Activated naive CD8-positive, alpha-beta T cell (primary cell): ENCODE measurements at regions not wholly inside any gene's neighbourhood (a gene's known extent, or its start where the extent isn't known, plus 50 kb on each side); places are given as distances from the start of the nearest gene placed in this dataset.
"Not testable (repeated sequence)": the region's sequence is repeated elsewhere in the genome, so short reads cannot be mapped to it uniquely, and the experiment has no call there.

Experiments used
- H3K27ac Mint-ChIP-seq: one replicate; pipeline ENCODE4 v1.8.0; 2021; ENCODE audit warnings: mixed read lengths
- H3K27me3 Mint-ChIP-seq: one replicate; pipeline ENCODE4 v1.8.0; 2021; ENCODE audit warnings: mixed read lengths
- H3K36me3 Mint-ChIP-seq: one replicate; pipeline ENCODE4 v1.8.0; 2021; ENCODE audit warnings: mixed read lengths
- H3K4me1 Mint-ChIP-seq: one replicate; pipeline ENCODE4 v1.8.0; 2021; ENCODE audit warnings: low read depth, mixed read lengths
- H3K4me3 Mint-ChIP-seq: one replicate; pipeline ENCODE4 v1.8.0; 2021; ENCODE audit warnings: mild to moderate bottlenecking, mixed read lengths
- H3K9me3 Mint-ChIP-seq: one replicate; pipeline ENCODE4 v1.8.0; 2021; ENCODE audit warnings: low read depth, mixed read lengths

DNA sequence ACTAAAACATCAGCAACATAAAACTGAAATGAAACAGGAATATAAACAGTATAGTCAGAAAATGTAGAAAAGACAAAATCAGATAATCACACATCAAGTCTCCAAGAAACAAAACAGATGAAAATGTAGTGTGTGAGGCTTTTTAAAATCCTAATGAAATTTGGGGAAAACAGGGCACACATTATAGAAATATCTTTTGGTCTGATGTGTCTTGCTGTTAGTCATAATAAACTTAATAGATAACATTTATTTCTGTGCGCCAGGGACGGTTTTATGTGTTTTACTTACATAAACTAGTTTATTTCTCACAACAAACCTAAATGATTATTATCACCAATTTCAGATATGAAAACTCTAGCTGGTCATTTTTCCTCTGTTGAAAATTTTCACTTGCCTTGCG is 293.9 kb upstream of the GATB start:
- H3K9me3 Mint-ChIP-seq = peaks cover 18% of the 10 kb centered on the region
- H3K27ac Mint-ChIP-seq = no peak overlapping the region
- H3K27me3 Mint-ChIP-seq = no peaks in the 10 kb centered on the region
- H3K36me3 Mint-ChIP-seq = peaks cover 17% of the 10 kb centered on the region
- H3K4me1 Mint-ChIP-seq = peaks cover 18% of the 10 kb centered on the region
- no peak overlapping the region for H3K4me3 Mint-ChIP-seq

DNA sequence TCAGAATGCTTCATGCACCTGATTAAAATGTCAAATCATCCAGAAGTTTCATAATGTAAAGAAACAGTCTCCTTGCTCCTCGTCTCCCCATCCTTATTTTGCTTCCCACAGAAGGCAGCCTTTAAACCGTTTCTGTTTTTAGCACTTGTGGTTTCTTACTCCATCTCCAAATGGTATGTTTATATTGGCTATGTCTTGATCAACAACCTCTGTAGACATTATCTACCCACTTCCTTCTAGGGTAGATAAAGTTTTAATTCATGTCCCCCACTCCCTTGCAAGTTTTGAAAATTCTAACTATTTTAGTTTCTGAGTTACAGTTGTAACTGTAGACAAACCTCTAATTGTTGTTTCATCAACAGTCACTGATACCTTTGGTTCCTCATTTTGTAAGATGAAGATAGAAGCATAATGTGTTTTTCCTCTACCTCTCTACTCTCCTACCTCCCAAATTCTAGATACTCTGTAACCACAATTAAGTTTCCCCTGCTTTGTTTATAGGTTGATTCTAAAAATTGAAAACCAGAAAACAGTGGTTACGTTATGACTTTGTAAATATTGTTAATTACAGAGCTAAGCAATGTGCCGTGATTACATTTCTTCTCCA is 291.7 kb upstream of the GATB start:
- Mint-ChIP-seq H3K4me3 (no peak overlapping the region), H3K27ac (no peak overlapping the region)

DNA sequence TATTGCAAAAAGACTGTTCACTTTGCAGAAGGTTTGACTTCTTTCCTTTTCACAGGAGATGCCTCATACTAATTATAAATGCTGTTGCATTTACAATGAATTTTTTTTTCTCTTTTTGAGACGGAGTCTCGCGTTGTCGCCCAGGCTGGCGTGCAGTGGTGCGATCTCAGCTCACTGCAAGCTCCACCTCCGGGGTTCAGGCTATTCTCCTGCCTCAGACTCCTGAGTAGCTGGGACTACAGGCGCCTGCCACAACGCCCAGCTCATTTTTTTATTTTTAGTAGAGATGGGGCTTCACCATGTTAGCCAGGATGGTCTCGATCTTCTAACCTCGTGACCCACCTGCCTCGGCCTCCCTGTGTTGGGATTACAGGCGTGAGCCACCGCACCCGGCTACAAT is 290.5 kb upstream of the GATB start:
- H3K27ac Mint-ChIP-seq, H3K9me3 Mint-ChIP-seq, H3K36me3 Mint-ChIP-seq, H3K4me3 Mint-ChIP-seq, H3K27me3 Mint-ChIP-seq: not testable (repeated sequence)
- H3K4me1 Mint-ChIP-seq = peaks cover 18% of the 10 kb centered on the region

More for the DNA sequence above, 291.7 kb upstream of the GATB start:
- peaks cover 12% of the 10 kb centered on the region for H3K36me3 Mint-ChIP-seq
- H3K27me3 Mint-ChIP-seq = no peaks in the 10 kb centered on the region
- peaks cover 9% of the 10 kb centered on the region for H3K9me3 Mint-ChIP-seq
- peaks cover 18% of the 10 kb centered on the region for H3K4me1 Mint-ChIP-seq

GRCh38 chr4:152050106-152050505 is 289.3 kb upstream of the GATB start:
- peaks cover 20% of the 10 kb centered on the region for H3K4me1 Mint-ChIP-seq
- H3K4me3 Mint-ChIP-seq = no peak overlapping the region
- no peaks in the 10 kb centered on the region for H3K9me3 Mint-ChIP-seq
- peaks cover 2% of the 10 kb centered on the region for H3K36me3 Mint-ChIP-seq
- H3K27me3 Mint-ChIP-seq = no peaks in the 10 kb centered on the region
- no peak overlapping the region for H3K27ac Mint-ChIP-seq

DNA sequence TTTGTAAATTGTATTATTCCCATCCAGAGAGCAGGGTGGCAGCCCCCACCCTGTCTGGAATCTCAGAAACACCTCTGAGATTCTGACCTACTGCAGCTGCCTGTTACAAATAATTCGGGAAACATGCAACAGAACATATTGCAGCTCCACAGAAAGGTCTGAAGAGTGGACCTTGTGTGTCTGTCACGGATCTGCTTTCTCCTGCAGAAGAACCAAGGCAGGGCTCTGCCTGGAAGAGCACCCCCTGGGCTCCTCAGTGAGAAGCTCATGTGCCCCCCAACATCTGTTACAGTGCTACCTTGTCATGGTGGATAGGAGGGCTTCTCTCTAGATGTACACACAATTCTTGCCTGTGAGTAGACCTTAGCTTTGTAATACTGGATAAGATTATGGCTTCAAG is 286.6 kb upstream of the GATB start:
- Mint-ChIP-seq H3K4me3 (no peak overlapping the region), H3K27ac (no peak overlapping the region), H3K27me3 (no peaks in the 10 kb centered on the region), H3K36me3 (peaks cover 7% of the 10 kb centered on the region), H3K4me1 (peaks cover 9% of the 10 kb centered on the region), H3K9me3 (peaks cover 7% of the 10 kb centered on the region)

- Mint-ChIP-seq H3K9me3 (peaks cover 7% of the 10 kb centered on the region), H3K27ac (no peak overlapping the region), H3K36me3 (peaks cover 7% of the 10 kb centered on the region), H3K4me3 (no peak overlapping the region), H3K4me1 (peaks cover 2% of the 10 kb centered on the region), H3K27me3 (no peaks in the 10 kb centered on the region)
Measured at GRCh38 chr4:152045807-152046571, 285.2 kb upstream of the GATB start.

- H3K9me3 Mint-ChIP-seq = peaks cover 7% of the 10 kb centered on the region
- H3K36me3 Mint-ChIP-seq = peaks cover 7% of the 10 kb centered on the region
- H3K4me1 Mint-ChIP-seq = peaks cover 2% of the 10 kb centered on the region
- H3K27ac Mint-ChIP-seq = no peak overlapping the region
- H3K4me3 Mint-ChIP-seq = no peak overlapping the region
- no peaks in the 10 kb centered on the region for H3K27me3 Mint-ChIP-seq
Measured at GRCh38 chr4:152045449-152045806, 284.6 kb upstream of the GATB start.

- H3K4me1 Mint-ChIP-seq = peaks cover 2% of the 10 kb centered on the region
- H3K9me3 Mint-ChIP-seq = peaks cover 7% of the 10 kb centered on the region
- H3K27ac Mint-ChIP-seq = no peak overlapping the region
Measured at GRCh38 chr4:152044331-152045036, 283.7 kb upstream of the GATB start.

DNA sequence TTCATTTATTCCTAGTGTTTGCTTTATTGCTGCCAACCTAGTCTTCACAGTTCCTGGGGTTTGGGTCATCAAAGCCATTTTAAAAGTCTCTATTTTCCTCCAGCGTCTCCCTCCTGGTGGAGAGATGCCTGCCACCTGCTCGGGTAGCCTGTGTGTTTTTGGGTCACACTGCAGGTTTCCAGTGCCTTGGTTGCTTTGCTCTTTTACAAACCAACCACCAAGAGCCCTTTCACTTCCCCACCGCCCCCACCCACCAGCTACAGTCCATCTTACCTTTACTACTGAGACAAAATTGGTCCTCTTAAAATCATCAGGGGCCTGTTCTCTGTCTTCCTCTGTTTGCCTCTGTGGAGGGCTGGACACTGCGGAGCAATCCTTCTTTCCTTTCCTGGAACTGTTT is 280.5 kb upstream of the GATB start:
- Mint-ChIP-seq H3K9me3 (peaks cover 7% of the 10 kb centered on the region), H3K4me1 (peaks cover 4% of the 10 kb centered on the region), H3K4me3 (no peak overlapping the region), H3K27ac (no peak overlapping the region), H3K36me3 (peaks cover 5% of the 10 kb centered on the region), H3K27me3 (no peaks in the 10 kb centered on the region)

More at GRCh38 chr4:152044331-152045036, 283.7 kb upstream of the GATB start:
- Mint-ChIP-seq H3K36me3 (peaks cover 6% of the 10 kb centered on the region), H3K27me3 (no peaks in the 10 kb centered on the region), H3K4me3 (no peak overlapping the region)

DNA sequence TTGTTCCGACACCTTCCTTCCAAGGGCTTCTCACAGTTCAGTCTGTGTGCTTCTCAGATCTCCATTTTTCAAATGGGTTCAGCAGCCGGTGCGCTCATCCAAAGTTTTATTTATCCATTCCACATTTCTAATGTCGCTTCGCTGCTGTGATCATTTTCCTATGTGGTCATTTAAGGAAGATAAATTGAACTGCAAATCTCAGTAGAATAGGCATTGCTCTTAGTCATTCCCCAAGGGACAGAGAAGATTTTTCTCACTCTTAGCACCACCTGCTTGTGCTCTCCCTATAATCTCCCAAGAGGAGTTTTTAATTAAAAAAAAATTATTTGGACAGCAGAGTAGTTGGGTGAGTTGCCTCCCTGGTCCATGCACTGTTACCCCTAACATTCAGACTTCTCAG is 278.9 kb upstream of the GATB start:
- peaks cover 3% of the 10 kb centered on the region for H3K4me1 Mint-ChIP-seq
- peaks cover 7% of the 10 kb centered on the region for H3K9me3 Mint-ChIP-seq
- no peak overlapping the region for H3K4me3 Mint-ChIP-seq
- no peak overlapping the region for H3K27ac Mint-ChIP-seq
- H3K36me3 Mint-ChIP-seq = peaks cover 5% of the 10 kb centered on the region
- H3K27me3 Mint-ChIP-seq = no peaks in the 10 kb centered on the region

GRCh38 chr4:152039023-152039481 is 278.2 kb upstream of the GATB start:
- Mint-ChIP-seq H3K9me3 (peaks cover 7% of the 10 kb centered on the region), H3K4me3 (no peak overlapping the region), H3K27me3 (no peaks in the 10 kb centered on the region), H3K36me3 (peaks cover 5% of the 10 kb centered on the region), H3K4me1 (peaks cover 3% of the 10 kb centered on the region), H3K27ac (no peak overlapping the region)

DNA sequence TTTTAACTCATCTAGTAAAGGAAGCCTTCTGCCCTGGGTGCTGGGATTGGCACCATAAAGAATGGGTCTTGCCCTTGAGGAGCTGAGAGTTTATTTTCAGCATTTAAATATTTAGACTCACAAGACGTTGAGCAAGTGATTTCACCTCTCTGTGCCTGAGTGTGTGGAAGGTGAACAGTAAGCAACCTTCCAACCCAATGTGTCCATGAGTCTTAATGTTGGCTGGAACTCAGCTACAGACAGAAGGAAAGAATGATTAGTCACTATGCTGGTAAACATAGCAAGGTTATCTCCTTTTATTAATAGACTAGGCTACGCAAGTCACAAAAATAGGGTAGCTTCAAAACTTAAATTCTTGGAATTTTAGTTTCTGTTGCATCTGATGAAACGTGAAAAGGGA is 277.4 kb upstream of the GATB start:
- Mint-ChIP-seq H3K9me3 (peaks cover 5% of the 10 kb centered on the region), H3K36me3 (peaks cover 5% of the 10 kb centered on the region), H3K4me3 (no peak overlapping the region), H3K4me1 (peaks cover 3% of the 10 kb centered on the region), H3K27ac (no peak overlapping the region), H3K27me3 (no peaks in the 10 kb centered on the region)

DNA sequence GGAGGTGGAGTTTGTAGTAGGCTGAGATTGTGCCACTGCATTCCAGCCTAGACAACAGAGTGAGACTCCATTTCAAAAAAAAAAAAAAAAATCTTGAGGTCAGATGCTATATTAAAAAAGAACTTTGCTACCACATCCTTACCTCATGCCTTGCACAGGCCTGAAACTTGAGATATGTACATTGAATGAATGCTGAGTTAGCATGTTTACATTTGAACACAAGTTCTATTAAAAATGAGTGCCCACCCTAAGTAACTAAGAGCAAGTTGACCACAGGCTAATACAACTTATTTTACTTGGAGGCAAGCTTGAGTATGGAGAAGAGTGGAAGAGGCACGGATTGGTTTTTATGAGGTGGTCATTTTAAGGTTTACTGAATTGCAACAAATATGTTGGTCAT is 276.6 kb upstream of the GATB start:
- Mint-ChIP-seq H3K36me3 (no peaks in the 10 kb centered on the region), H3K9me3 (no peaks in the 10 kb centered on the region), H3K4me1 (peaks cover 3% of the 10 kb centered on the region), H3K27ac (no peak overlapping the region), H3K4me3 (no peak overlapping the region), H3K27me3 (no peaks in the 10 kb centered on the region)

DNA sequence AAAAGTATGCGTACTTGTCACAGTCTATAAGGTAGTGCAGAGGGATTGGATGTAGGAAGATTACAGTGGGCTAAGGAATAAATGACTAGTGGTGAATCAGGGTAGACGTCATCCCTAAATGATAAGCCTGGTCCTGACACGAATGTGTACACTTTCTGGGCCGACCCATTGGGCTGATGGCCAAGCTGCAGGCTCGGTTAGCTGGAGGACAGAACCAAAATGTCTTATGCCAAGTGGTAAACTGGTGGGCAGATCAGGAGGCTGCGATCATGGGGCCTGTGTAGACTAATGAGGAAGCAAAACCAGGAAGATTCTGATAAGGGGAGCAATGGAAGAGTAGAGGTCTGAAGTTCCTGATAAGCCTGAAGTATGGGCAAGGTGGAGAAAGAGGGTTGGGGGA is 272.8 kb upstream of the GATB start:
- Mint-ChIP-seq H3K4me1 (peaks cover 3% of the 10 kb centered on the region), H3K27me3 (no peaks in the 10 kb centered on the region), H3K4me3 (no peak overlapping the region), H3K27ac (no peak overlapping the region), H3K36me3 (no peaks in the 10 kb centered on the region), H3K9me3 (no peaks in the 10 kb centered on the region)

GRCh38 chr4:152032722-152033131 is 271.9 kb upstream of the GATB start:
- no peaks in the 10 kb centered on the region for H3K27me3 Mint-ChIP-seq
- no peaks in the 10 kb centered on the region for H3K36me3 Mint-ChIP-seq
- peaks cover 3% of the 10 kb centered on the region for H3K4me1 Mint-ChIP-seq
- H3K9me3 Mint-ChIP-seq = no peaks in the 10 kb centered on the region
- H3K4me3 Mint-ChIP-seq = no peak overlapping the region
- no peak overlapping the region for H3K27ac Mint-ChIP-seq
